ENCODE measurements at regions not wholly inside any gene's neighbourhood (a gene's known extent, or its start where the extent isn't known, plus 50 kb on each side); places are given as distances from the start of the nearest gene placed in this dataset.
"Not testable (repeated sequence)": the region's sequence is repeated elsewhere in the genome, so short reads cannot be mapped to it uniquely, and the experiment has no call there.

DNA sequence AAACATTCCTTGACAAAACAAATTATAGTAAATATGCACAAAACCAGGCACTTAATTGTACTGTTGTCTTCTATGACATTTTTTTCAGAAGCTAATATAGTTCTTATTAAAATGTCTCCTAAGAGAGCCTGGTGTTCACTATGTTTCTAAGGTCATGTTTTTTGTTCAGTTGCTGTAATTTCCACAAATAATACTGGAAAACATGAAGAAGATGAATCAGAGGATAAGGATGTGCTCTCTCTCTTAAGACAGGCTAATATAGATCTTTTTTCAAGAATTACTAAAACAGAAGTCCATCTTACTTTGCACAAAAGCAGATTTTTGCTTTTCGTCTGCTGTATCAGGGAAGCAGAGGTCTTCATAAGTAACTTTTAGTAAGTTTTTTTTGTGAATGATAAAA lies 823.0 kb upstream of the NECTIN3 start:
- no peak for DNase-seq

DNA sequence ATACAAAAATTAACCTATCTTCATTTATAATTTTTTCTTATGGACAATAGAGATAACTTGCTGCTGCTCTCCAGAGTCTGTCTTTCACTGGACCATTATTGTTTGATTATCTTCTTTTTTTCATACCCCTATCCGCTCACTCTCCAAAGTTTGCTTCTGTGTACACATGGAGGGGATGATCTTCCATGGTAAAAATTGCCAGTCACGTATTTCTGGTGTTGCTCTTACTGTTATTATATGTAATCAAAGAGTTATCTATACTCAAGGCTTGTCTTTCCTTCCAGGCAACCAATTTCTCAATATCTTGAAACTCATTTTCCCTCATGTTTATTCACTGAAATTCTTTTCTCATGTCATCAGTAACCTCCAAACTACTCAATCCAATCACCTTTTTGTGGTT lies 817.8 kb upstream of the NECTIN3 start:
- no peak for DNase-seq

DNA sequence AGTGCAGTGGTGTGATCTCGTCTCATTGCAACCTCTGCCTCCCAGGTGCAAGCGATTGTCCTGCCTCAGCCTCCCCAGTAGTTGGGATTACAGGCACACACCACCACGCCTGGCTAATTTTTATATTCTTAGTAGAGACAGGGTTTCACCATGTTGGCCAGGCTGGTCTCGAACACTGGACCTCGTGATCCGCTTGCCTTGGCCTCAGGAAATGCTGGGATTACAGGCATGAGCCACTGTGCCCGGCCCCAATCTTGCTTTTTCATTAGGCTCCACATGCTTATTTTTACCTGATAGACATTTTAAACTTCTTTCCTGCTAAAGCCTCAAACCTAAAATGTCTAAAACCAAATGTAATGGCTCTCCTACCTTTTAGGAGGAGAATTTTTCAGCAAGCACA lies 817.0 kb upstream of the NECTIN3 start:
- no peak for DNase-seq

DNA sequence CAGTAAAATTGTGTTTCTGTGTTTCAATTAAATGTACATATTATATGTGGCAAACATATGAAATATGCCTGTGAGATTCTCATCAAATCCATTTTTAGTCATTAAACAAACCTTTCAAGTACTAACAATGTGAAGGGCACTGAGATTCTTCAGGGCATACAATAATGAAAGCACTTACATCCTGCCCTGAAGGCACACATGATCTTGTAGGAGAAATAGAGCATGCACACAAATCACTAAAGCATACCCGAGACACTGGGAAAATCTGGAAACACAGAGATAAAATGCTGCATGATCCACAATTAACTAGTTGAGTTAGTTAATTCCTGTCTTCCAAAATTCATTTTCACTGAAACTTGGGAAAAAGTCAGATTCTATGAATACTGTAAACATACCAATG lies 810.5 kb upstream of the NECTIN3 start:
- no peak for DNase-seq

DNA sequence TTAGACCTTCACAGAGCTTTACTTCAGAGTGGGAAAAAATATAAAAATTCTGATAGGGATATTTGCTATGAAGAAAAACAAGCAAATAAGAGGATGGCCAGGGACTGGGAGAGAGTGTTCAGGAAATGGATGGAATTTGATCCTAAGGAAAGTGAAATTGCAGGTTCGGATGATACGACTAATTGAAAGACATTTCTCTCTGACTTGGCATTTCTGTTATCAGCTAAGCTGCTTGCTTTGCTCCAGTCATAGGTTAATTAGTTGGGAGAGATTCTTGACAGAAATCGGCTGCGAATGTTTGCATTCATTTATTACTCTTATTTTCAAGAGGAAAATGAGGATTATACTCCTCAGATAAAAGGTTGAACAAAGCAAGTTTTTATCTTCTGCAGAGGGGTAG lies 808.7 kb upstream of the NECTIN3 start:
- DNase-seq: no peak

DNA sequence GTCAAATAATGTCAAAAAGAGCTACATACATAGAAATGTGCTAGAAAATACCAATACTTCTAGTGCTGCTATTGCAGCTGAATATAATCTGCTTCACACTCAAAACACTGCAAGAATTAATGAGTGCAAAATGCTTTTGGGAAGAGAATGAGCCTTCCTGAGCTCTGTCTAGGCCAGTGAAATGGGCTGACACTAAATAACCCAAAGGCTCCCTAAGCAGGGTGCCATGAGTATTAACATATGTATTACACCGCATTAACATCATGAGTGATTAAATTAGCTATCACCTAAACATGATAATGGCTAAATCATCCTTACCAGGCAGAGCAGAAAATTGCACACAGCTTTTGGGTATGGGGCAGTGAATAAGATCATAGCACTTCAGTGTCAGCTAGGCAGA lies 806.3 kb upstream of the NECTIN3 start:
- no peak for DNase-seq

DNA sequence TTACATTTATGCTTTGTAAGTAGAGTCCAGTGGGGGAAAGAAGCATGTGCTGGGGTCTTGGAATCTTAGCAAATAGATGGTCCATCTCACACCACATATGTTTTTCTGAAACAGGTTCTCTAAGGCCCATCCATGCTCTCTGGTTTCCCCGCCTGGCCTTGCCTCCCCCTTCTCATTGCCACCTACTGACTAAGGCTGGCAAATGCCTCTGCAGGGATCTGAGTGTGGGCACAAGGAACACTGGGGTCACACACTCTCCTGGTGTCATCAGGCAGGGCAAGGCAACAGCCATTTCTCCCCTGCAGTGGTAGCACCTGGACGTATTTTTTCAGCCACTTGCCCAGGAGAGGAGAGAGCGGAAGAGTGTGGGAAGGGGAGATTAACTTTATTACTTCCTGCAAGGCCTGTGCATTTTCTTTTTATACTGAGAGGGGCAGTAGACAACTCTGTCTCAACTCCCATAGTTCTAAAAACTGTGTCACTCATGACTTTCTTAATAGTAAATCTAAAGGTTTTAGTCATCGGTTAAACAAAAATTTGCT lies 804.2 kb upstream of the NECTIN3 start:
- no peak for DNase-seq

DNA sequence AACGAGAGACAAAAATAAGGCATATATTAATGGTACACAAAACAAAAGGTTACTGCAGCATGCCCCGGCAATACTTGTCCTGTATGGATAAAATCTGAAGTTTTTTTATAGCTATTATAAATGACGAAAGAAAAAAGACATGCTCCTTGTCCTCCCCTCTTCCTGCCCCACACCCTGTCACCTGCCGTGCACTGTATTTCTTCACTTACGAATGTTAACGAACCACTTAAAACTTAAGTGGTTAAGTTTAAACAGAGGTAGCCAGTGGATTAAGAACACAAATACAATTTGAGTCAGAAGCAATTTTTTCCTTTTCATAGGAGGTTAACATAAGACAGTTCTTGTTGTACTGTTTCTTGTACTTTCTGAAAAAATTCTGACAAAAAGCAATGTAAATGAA lies 799.1 kb upstream of the NECTIN3 start:
- DNase-seq: no peak

DNA sequence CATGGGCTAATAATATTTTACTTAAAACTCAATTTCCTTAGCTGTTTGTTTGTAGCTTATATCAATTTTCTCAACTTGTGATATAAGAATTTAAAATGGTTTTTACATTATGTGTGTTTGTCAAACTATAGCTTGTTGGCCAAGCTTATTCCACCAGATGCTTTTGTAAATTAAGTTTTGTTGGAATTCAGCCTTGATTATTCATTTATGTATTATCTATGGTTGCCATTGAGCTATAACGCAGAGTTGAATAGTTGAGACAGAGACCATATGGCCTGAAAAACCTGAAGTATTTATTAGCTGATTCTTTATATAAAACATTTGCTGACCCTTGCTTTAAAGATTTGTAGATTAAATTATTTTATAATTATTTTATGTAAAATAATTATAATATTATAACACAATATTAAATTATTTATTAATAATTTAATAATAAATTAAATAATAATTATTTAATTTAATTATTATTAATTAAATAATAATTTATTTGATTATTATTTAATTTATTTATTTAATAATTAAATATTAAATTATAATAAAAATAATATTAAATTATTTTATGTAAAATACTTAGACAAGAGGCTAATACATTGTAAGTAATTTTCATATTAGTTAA lies 779.6 kb upstream of the NECTIN3 start:
- DNase-seq: no peak

DNA sequence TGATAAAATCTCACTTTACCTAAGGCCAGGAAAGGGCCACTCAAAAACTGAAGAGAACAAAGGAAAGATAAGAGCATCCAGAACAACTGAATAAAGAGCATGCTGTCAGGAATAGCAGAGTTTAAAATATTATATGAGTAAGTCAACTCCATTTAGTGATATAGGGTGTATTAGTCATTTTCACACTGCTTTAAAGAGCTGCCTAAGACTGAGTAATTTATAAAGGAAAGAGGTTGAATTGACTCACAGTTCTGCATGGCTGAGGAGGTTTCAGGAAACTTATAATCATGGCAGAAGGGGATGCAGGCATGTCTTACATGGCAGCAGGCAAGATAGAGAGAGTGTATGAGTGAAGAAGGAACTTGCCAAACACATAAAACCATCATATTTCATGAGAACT lies 778.0 kb upstream of the NECTIN3 start:
- DNase-seq: peak; percentile 16

DNA sequence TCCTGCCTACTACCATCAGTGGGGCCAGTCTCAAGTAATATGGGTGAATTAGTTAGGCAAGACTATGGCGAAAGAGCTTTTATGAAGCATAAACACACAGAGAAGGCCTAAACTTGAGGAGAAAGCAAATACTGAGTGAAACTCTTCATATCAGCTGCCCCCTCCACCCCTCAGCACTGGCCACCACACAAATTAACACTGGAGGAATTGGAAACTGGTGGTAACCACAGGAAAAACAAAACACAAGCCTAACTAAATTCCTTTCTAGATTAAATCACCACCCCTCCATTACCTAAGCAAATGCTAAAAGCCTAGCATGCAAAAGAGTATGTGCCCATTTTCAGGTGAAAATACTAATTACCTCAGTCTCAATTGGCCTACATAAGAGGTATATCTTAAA lies 774.7 kb upstream of the NECTIN3 start:
- no peak for DNase-seq

DNA sequence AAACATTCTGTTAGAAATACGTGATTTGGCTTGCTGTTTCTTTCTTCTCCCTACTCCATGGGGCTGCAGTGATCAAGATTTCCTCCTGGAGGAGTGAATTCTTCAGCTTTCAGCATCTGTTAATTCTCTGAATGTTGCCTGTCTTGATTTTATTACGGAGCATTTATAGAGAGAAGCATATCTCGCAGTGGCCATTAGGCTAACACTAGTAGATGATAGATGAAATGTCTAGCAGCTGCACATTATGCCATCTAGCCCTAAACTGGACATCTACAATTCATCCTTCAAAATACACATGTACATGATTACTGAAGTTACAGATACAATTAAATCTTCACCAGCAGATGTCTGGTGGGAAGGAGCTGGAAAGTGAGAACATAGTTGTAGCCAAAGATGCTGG lies 769.8 kb upstream of the NECTIN3 start:
- DNase-seq: no peak

DNA sequence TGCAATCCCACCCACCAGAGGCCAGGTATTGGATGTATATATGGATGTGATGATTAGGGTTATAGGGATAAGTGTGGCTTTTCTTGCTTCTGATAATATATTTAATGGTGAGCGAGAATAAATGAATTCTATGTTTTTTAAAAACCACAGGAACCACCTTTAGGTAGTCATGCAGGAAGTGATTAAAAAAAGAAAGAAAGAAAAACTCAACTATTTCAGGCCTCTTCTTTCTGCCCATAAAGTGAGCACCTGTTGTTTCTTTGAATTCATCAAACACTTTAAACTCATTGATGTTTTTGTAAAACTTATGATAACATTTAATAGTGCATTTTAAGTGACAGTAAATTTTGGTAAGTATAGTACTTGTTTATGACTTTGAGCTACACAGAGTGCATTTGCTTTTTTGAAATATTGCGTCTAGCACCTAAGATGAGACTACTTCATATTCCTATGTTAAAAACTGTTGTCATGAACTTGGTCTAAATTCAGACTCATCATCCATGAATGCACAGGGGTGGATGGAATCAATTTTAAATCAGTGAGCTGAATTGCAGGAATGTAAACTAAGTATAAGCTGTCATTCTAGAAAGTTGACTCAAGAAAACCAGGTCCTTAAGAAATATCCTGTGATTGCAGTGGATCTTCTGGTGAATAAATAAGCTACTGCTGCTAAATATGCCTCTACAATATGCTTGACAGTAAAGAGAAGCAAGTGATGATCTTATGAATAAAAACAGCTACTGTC lies 764.4 kb upstream of the NECTIN3 start:
- no peak for DNase-seq

DNA sequence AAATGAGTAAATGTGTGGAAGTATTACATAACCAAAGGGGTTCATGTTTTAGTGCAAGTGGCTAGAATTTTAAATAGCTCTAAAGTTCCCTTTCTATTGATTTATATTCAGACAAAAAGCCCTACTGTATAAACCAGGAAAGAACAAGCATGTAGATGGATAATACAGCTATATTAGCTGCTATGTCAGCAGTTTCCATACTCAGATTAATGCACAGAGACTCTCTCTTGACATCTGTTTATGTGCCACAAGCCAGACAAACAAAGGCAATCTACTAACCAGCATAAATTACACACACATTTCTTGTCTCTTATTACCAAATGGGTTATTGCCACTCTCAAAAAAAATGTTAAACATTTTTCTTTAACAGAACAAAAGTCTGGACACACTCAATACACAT lies 760.1 kb upstream of the NECTIN3 start:
- no peak for DNase-seq

DNA sequence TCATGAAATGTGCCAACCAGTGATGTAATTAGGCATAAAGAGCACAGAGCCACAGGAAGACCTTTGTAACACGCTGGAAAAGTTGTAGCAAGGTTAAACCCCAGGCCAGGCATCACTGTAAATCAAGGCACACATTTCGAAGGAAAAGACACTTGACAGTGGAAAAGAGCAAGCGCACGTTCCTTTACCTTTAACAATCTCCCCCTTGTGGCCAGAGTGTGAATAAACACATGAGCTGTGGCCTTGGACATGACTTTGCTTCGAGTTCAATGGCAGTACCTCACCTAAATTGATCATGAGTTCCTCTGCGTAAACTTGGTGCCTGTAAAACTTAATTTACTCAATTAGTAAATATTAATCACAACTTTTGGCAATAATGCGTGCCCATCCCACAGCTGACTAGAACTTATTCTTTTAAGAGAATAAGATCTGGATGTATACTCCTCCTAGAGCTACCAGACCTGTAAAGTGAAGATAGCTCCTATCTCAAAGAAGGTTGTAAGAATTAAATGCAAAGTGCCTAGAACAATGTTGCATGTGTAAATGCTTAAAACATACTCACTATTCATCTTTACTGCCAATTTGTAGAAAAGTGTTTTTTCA lies 757.0 kb upstream of the NECTIN3 start:
- DNase-seq: peak; percentile 67

DNA sequence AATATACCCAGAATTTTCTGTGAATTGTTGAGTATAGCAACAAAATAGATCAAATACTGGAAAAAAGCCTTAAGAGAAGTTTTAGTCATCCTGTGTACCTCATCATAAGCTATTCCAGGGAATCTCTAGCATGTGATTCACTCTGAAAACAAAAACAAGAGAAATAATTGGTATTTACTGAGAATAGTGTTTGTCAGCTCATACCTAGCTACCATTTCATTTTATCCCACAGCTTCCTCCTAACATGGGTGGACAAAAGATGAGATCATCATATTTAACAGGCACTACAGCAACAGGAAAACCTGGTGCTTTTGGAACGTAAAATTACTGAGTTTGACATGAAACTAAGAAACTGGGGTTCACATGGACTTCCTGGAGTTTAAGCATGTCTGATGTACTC lies 753.5 kb upstream of the NECTIN3 start:
- DNase-seq: no peak

DNA sequence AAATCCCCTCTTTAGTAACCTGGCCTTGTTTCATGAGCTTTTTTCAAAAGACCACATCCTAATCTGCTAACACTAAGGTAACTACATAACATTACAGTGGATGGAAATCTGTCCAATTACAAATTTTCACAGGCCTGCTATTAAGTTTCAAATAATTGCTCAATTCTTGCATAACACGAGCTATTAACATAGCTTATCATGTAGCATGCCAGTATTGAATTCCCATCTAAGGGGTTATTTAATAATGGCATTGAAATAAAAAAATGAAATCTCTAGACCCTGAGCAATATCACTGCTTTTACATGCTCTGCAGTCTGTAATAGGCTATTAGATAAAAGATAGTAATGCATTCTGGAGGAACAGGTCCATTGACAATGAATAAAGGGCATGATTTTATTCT lies 748.3 kb upstream of the NECTIN3 start:
- DNase-seq: no peak

DNA sequence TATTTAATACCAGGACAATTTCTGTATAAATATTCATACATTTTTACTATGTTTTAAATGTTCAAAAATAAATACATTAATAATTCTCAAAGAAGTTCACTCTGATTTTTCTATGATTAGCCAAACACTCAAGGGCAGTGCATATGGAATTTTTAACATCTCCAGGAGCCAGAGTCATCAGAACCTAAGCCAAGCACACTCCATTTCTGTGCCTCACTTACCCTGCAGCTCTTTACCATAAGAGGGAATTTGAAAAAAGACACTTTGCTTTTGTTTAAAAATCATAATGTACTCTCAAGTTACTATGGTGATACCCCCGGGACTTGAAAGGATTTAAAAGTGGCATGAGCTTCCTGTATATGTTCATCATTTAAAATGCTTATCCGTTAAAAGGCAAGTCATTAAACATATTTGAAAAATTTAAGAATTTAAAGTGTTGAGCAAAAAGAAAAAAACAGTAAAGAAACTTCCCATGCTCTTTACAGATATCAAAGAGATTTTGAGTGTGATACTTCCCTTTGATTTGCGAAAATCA lies 747.4 kb upstream of the NECTIN3 start:
- no peak for DNase-seq

DNA sequence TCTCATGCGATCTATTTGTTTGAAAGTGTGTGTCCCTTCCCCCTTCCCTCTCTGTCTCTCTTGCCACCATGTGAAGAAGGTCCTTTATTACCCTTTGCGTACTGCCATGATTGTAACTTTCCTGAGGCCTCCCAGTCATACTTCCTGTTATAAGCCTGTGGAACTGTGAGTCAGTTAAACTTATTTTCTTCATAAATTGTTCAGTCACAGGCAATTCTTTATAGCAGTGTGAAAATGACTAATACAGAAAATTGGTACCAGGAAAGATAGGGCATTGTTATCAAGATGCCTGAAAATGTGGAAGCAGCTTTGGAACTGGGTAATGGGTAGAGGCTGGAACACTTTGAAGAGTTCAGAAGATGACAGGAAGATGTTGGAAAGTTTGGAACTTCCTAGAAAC lies 743.7 kb upstream of the NECTIN3 start:
- no peak for DNase-seq

DNA sequence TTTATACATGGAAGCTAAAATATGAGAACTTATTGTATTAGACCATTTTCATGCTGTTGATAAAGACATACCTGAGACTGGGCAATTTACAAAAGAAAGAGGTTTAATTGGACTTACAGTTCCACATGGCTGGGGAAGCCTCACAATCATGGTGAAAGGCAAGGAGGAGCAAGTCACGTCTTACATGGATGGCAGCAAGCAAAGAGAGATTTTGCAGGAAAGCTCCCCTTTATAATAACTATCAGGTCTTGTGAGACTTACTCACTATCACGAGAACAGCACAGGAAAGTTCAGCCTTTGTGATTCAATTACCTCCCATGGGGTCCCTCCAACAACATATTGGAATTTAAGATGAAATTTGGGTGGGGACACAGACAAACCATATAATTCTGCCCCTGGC lies 740.1 kb upstream of the NECTIN3 start:
- DNase-seq: not testable (repeated sequence)

DNA sequence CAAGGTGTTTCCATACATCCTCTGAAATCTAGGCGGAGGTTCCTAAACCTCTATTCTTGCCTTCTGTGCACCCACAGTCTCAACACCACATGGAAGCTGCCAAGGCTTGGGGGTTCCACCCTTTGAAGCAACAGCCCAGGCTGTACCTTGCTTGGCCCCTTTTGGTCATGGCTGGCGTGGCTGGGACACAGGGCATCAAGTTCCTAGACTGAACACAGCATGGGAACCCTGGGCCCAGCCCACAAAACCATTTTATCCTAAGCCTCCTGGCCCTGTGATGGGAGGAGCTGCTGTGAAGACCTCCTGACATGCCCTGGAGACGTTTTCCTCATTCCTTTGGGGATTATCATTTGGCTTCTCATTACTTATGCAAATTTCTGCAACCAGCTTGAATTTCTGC lies 739.0 kb upstream of the NECTIN3 start:
- no peak for DNase-seq

DNA sequence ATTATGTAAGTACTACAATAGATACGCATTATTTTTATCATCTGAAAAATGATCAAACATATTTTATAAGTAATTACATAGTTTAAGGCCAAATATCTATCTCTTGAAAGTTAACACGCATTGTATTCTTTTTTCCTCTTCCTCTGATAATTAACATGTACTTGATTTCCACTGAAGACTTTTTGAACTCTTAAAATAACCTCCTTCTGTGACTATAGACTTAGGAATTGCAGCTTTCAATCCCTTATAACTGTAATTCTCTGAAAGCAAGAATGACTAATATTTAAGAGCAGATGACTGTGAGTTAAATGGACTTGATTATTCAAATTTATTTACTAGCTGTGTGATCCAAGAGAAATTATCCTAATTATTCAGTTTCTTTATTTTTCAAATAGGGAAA lies 730.6 kb upstream of the NECTIN3 start:
- DNase-seq: no peak

DNA sequence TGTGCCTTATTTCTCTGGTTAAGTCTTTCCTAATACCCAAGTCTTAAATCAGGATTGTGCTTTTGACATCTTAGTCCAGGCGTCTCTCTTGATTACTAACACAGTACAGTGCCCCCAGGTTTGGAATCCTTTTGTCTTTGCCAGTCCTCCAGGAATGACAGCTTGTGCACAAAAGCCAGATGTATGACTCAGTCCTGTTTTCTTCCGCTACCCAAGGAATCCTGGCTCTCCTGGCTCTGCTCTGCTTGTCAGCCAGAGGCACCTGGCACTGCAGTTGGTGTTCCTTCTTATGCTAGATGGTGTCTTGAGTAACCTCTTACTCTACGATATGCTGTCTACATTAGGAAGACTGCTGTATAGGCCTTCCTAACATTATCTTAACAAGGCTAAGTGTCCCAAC lies 728.2 kb upstream of the NECTIN3 start:
- DNase-seq: no peak

DNA sequence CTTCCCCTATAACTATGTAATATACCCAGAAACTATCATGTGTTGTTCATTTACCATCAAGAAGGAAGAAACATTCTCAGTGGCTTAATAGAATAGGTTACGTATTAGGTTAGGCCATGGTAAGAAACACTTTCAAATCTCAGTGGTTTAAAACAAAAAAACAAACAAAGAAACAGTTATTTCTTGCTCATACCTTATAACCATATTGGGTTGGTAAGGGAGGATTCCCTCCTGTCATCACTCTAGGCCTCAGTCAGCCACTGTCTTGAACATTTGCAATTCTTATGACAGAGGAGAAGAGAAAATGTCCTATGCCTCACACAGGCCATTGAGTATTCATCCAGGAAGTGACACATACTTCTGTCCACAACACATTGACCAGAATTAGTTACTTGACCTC lies 727.7 kb upstream of the NECTIN3 start:
- no peak for DNase-seq

All from activated CD4-positive, alpha-beta T cell treated with anti-CD3 and anti-CD28 coated beads, Interleukin-10, Interleukin-2, amounts not matched to agents 100 ng/mL and 50 ng/mL, durations not matched to agents 16 hours and 8 hours (primary cell).